Hepatocyte (in vitro differentiated cells): ENCODE measurements at regions not wholly inside any gene's neighbourhood (a gene's known extent, or its start where the extent isn't known, plus 50 kb on each side); places are given as distances from the start of the nearest gene placed in this dataset.

Source experiments
- DNase-seq: peaks from one replicate; pipeline ENCODE4 v3.0.0-alpha.2; 2016; ENCODE audit warnings: low spot score
- H2AFZ ChIP-seq: fragments of 200-600 bp; sonication (generic); 2 replicates; pipeline ENCODE4 v1.6.0; 2016; ENCODE audit warnings: antibody characterized with exemption, mild to moderate bottlenecking
- H3K27ac ChIP-seq: fragments of 200-600 bp; sonication (generic); 2 replicates; pipeline ENCODE4 v1.5.1; 2016; ENCODE audit warnings: mild to moderate bottlenecking
- H3K27me3 ChIP-seq: fragments of 200-600 bp; sonication (generic); 2 replicates; pipeline ENCODE4 v1.6.1; 2016
- H3K36me3 ChIP-seq: fragments of 200-600 bp; sonication (generic); replicated peaks from 2 replicates; pipeline ENCODE4 v1.5.1; 2016; ENCODE audit warnings: low read depth; ENCODE audit not compliant: insufficient read depth
- H3K4me1 ChIP-seq: fragments of 200-600 bp; sonication (generic); 2 replicates; pipeline ENCODE4 v1.5.1; 2016; ENCODE audit warnings: mild to moderate bottlenecking, moderate library complexity; ENCODE audit not compliant: insufficient read depth
- H3K4me2 ChIP-seq: fragments of 200-600 bp; sonication (generic); 2 replicates; pipeline ENCODE4 v1.6.0; 2016
- H3K4me3 ChIP-seq: fragments of 200-600 bp; sonication (generic); 2 replicates; pipeline ENCODE4 v1.5.1; 2016; ENCODE audit warnings: mild to moderate bottlenecking
- H3K79me2 ChIP-seq: fragments of 200-600 bp; sonication (generic); 2 replicates; pipeline ENCODE4 v1.6.0; 2017; ENCODE audit warnings: mild to moderate bottlenecking
- H3K9me2 ChIP-seq: fragments of 200-600 bp; sonication (generic); replicated peaks from 2 replicates; pipeline ENCODE4 v1.6.0; 2017; ENCODE audit warnings: mild to moderate bottlenecking; ENCODE audit not compliant: insufficient read depth
- H3K9me3 ChIP-seq: fragments of 200-600 bp; sonication (generic); 2 replicates; pipeline ENCODE4 v1.5.1; 2016; ENCODE audit warnings: low read depth, mild to moderate bottlenecking
- H4K20me1 ChIP-seq: fragments of 200-600 bp; sonication (generic); 2 replicates; pipeline ENCODE4 v1.6.0; 2016; ENCODE audit warnings: mild to moderate bottlenecking; ENCODE audit not compliant: insufficient read depth, poor library complexity, severe bottlenecking
- EZH2 ChIP-seq: fragments of 200-600 bp; sonication (generic); IDR thresholded peaks from 2 replicates; pipeline ENCODE4 v1.6.1; 2016; ENCODE audit warnings: antibody characterized with exemption, mild to moderate bottlenecking, borderline replicate concordance
- EZH2phosphoT487 ChIP-seq: fragments of 200-600 bp; sonication (generic); IDR thresholded peaks from one replicate; pipeline ENCODE4 v1.6.1; 2018; ENCODE audit warnings: antibody characterized with exemption, mild to moderate bottlenecking, low read depth, moderate library complexity; ENCODE audit not compliant: unreplicated experiment, severe bottlenecking
- WGBS: methylation state at CpG from one replicate; pipeline ENCODE4 v1.1.6; 2016; ENCODE audit warnings: low lambda C conversion rate; ENCODE audit errors: missing lambda C conversion rate; 5-methylcytosine and 5-hydroxymethylcytosine counted together
- TF ChIP-seq, protein P1 (sequence below): fragments of 200-600 bp; sonication (generic); IDR thresholded peaks from 2 replicates; pipeline ENCODE4 v1.5.1; 2016; ENCODE audit warnings: antibody characterized with exemption, mild to moderate bottlenecking; ENCODE audit not compliant: poor library complexity

DNA sequence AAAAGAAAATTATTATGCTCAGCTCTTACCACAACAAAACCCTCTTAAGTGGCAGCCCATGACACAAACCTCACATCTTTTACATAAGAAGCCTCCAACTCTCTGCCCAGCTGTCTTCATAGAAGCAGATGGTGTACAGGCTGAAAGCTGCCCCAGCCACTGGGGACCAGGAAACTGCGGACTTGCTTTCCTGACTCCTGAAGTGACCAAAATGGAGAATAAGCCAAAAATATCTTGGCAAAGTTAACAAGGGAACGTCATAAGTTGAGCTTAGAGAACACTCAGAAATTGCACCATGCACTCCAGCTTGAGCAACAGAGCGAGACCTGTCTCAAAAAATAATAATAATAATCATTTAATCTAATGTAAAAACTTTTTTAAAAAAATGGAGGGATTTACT, 160.3 kb upstream of the CDYL start:
- whole genome bisulfite sequencing: 97% methylated on average over 3 of the region's 3 CpGs
- no peaks in the 10 kb centered on the region for H3K4me1 ChIP-seq
- H3K9me3 ChIP-seq: no peaks in the 10 kb centered on the region
- H3K9me2 ChIP-seq: no peaks in the 10 kb centered on the region
- H3K4me2 ChIP-seq: no peak overlapping the region
- H3K27me3 ChIP-seq: no peaks in the 10 kb centered on the region
- no peaks in the 10 kb centered on the region for H4K20me1 ChIP-seq
- no peaks in the 10 kb centered on the region for H3K36me3 ChIP-seq
- no peak overlapping the region for H2AFZ ChIP-seq
- no peak overlapping the region for H3K4me3 ChIP-seq
- H3K79me2 ChIP-seq: no peaks in the 10 kb centered on the region
- no peak for DNase-seq
- H3K27ac ChIP-seq: no peak overlapping the region
- TF ChIP-seq EZH2phosphoT487 (no peak), EZH2 (no peak)
- TF ChIP-seq, protein P1, sequence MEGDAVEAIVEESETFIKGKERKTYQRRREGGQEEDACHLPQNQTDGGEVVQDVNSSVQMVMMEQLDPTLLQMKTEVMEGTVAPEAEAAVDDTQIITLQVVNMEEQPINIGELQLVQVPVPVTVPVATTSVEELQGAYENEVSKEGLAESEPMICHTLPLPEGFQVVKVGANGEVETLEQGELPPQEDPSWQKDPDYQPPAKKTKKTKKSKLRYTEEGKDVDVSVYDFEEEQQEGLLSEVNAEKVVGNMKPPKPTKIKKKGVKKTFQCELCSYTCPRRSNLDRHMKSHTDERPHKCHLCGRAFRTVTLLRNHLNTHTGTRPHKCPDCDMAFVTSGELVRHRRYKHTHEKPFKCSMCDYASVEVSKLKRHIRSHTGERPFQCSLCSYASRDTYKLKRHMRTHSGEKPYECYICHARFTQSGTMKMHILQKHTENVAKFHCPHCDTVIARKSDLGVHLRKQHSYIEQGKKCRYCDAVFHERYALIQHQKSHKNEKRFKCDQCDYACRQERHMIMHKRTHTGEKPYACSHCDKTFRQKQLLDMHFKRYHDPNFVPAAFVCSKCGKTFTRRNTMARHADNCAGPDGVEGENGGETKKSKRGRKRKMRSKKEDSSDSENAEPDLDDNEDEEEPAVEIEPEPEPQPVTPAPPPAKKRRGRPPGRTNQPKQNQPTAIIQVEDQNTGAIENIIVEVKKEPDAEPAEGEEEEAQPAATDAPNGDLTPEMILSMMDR: no peak

DNA sequence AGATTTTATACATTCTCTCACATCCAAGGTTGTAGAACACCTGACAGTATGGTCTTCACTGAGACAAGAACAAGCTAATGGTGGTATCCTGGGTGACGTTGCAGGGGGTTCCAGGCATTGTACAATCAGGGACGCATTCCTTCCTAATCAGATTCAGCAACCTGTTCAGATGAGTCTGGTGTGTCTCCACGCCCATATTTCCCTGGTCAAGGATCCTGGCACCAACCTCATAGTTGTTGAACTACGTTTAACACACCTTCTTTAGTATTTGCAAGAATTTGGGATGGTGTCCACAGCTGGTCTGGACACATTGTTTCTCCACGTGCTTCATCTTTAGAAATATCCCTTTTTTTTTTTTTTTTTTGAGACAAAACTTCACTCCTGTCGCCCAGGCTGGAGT, 161.0 kb upstream of the CDYL start:
- Histone ChIP-seq H2AFZ (no peak overlapping the region), H3K9me3 (no peaks in the 10 kb centered on the region), H3K36me3 (no peaks in the 10 kb centered on the region), H3K27ac (no peak overlapping the region), H4K20me1 (no peaks in the 10 kb centered on the region), H3K9me2 (no peaks in the 10 kb centered on the region), H3K27me3 (no peaks in the 10 kb centered on the region), H3K79me2 (no peaks in the 10 kb centered on the region), H3K4me2 (no peak overlapping the region), H3K4me1 (no peaks in the 10 kb centered on the region), H3K4me3 (no peak overlapping the region)
- DNase-seq: no peak
- no peak for TF ChIP-seq EZH2
- no peak for TF ChIP-seq EZH2phosphoT487
- TF ChIP-seq, protein P1: no peak
- 91% methylated on average over 6 of the region's 6 CpGs for WGBS

DNA sequence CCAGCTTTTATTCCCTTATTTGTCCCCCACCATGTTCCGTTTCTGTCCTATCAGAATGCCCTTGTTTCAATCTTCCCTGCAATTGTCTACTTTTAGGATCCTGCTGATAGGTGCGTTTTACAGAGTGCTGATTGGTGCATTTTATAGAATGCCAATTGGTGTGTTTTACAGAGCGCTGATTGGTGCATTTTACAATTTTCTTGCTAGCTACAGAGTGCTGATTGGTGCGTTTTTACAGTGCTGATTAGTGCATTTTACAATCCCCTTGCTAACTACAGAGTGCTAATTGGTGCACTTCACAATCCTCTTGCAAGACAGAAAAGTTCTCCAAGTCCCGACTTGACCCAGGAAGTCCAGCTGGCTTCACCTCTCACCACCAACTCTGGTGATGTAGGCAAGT, 161.6 kb upstream of the CDYL start:
- H3K4me3 ChIP-seq: no peak overlapping the region
- no peaks in the 10 kb centered on the region for H3K79me2 ChIP-seq
- H3K9me3 ChIP-seq: no peaks in the 10 kb centered on the region
- H3K27me3 ChIP-seq: no peaks in the 10 kb centered on the region
- TF ChIP-seq, protein P1: no peak
- TF ChIP-seq EZH2phosphoT487 (no peak), EZH2 (no peak)
- H3K4me1 ChIP-seq: no peaks in the 10 kb centered on the region
- 92% methylated on average over 5 of the region's 5 CpGs for WGBS
- H3K9me2 ChIP-seq: no peaks in the 10 kb centered on the region
- H3K36me3 ChIP-seq: no peaks in the 10 kb centered on the region
- H2AFZ ChIP-seq: no peak overlapping the region
- no peak for DNase-seq
- H3K4me2 ChIP-seq: no peak overlapping the region
- no peaks in the 10 kb centered on the region for H4K20me1 ChIP-seq
- no peak overlapping the region for H3K27ac ChIP-seq

DNA sequence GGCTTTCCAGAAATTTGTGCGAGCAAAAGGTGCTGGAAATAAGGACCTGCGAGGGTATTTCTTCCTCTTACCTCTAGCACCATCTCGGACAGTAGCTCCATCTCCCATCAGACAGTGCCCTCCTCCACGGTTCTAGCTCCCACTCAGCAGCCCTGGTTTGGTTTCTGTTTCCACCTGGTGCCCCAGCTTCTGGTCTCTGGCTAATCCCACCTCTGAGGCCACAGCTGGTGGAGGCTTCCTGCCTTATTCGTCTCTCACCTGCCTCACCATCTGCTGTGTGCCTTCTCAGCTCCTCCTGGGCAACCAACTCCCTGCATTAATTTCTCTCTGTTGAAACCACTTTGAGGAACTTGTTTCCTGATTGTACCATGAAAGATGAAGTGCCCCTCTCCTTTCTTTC, 162.4 kb upstream of the CDYL start:
- Histone ChIP-seq H3K79me2 (no peaks in the 10 kb centered on the region), H3K27me3 (no peaks in the 10 kb centered on the region), H3K4me2 (no peak overlapping the region), H4K20me1 (no peaks in the 10 kb centered on the region), H3K27ac (no peak overlapping the region), H3K4me1 (no peaks in the 10 kb centered on the region), H3K36me3 (no peaks in the 10 kb centered on the region), H3K9me2 (no peaks in the 10 kb centered on the region), H2AFZ (no peak overlapping the region), H3K4me3 (no peak overlapping the region), H3K9me3 (no peaks in the 10 kb centered on the region)
- 96% methylated on average over 5 of the region's 5 CpGs for WGBS
- no peak for DNase-seq
- no peak for TF ChIP-seq EZH2
- TF ChIP-seq, protein P1: no peak
- no peak for TF ChIP-seq EZH2phosphoT487
